SW 1271 (cell line): ENCODE measurements at regions not wholly inside any gene's neighbourhood (a gene's known extent, or its start where the extent isn't known, plus 50 kb on each side); places are given as distances from the start of the nearest gene placed in this dataset.
"Not testable (repeated sequence)": the region's sequence is repeated elsewhere in the genome, so short reads cannot be mapped to it uniquely, and the experiment has no call there.

Experiments used
- DNase-seq, 2 experiments: peaks; one replicate each; lab custom pipeline; 2025; lab: John Stamatoyannopoulos, UW

DNA sequence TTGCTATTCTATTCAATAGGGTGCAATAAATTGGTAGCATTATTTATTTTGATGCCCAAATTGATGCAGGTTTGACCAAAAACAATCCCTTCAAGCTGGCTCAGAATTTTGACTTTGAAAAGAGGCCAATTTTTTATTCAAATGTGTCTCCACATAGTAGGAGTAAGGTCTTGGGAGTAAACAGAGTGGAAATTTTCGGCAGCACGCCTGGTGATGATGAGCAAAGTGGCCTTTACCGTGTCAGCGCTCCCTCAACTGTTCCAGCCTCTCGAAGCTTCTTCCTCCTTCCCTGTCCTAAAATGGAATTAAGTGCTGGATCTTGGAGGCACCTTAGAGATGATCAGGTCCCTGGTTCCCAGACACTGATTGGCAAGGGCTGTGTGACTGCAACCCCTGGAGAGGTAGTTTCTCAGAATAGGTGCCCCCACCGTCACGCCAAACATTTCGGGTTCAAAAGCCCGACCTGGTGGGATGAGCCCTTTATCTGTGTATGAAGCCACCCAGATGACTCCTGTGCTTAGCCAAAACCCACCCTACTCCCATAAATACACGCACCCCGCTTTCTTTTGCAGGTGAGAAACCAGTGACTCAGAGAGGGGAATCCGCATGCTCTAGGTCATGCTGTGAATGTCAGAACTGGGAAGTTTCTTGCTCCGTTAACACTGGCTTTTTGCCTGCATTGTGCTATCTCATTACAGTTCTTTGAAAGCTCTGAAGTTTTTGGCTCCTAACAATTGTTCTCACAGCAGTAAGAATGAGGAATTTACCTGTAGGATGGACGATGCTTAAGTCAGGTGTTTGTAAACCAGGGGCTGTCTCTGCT lies 89.1 kb downstream of the CRYGS start:
- DNase-seq = no peak

DNA sequence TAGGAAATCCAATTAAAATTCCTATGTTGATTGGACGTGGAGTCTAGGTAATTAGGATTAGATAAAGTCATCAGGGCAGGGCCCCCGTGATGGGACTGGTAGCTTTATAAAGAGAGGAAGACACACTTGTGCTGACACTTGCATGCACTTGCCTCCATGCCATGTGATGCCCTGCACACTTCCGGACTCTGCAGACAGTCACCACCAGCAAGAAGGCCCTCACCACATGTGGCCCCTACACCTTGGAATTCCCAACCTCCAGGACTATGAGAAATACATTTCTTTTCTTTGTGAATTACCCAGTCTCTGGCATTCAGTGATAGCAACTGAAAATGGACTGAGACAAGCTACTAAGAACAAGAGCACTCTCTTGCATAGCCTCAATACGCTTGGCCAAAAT lies 90.6 kb downstream of the CRYGS start:
- DNase-seq = no peak

DNA sequence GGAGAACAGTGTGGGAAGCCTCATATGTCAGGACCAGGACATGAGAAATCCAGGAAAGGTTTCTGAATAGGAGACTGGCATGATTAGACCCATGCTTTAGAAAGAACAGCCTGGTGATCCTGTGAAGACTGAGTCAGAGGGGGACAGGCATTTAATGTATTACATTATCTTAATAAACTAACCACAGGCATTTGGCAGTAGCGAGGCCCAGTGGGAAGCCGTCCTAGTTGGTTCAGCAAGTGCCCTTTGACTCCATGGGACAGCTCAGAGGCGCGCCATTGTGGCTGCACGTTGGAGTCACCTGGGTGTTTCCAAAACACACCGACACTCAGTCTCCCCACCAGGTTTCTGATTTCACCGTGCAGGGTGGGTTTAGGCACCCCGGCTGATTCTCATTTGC lies 90.5 kb upstream of the DGKG start:
- DNase-seq = no peak

DNA sequence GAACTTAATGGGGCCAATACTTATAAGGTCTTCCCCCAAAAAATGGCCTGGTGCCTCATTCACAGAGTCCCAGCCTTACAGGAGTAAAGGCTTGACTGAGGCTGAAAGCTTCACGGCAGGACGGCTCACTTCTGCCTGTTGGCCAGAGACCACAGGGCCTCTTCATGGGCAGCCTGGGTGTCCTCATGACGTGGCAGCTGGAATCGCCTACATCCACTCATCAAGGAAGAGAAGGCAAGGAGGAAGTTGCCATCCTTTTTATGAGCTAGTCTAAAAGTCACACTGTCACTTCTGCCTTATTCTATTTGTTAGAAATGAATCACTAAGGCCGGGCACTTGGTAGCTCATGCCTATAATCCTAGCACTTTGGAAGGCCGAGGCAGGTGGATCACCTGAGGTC lies 89.3 kb upstream of the DGKG start:
- DNase-seq = no peak

DNA sequence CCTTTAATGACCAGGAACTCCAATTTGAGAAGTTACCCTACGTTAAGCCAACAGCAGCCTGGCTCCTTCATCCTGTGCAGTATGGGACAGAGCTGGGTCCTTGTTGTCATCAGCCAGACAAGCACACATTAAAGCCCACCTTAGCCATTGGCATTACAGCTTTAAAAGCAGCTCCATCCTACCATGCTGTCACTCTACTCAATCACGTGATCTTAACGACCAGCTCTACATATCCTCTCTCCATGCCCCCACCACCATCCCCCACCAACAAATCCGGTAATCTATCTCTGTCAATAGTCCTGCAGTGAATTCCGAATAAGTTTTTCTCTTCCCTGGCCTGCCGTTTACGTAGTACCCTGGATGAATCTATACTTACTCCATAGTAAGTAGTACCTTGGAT lies 82.9 kb upstream of the DGKG start:
- no peak for DNase-seq

DNA sequence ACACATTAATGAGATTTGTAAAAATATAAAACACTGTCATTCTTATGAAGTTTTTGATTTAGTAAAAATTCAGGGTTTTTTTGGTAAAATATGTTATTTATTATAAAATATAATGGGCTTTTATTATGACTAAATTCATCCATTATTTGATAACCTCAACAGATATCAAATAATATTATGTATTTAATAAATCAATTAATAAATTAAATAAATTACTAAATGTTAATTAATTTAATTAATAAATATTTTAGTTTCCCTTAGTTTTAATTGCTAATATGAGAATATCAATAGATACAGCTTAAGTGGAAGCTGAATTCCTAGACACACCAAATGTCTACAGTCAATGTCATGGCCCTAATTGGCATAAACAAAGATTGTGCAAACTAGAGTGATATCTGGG lies 82.3 kb upstream of the DGKG start:
- no peak for DNase-seq

DNA sequence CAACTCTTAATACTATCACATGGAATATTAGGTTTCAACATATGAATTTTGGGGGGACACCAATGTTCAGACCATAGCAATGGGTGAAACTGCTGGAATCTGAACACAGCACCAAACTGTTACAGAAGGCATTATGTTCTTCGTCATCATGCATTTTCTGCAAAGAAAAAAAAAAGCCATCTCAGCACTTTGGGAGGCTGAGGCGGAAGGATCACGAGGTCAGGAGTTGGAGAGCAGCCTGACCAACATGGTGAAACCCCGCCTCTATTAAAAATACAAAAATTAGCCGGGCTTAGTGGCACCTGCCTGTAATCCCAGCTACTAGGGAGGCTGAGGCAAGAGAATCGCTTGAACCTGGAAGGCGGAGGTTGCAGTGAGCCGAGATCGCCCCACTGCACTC lies 80.9 kb upstream of the DGKG start:
- DNase-seq = not testable (repeated sequence)

DNA sequence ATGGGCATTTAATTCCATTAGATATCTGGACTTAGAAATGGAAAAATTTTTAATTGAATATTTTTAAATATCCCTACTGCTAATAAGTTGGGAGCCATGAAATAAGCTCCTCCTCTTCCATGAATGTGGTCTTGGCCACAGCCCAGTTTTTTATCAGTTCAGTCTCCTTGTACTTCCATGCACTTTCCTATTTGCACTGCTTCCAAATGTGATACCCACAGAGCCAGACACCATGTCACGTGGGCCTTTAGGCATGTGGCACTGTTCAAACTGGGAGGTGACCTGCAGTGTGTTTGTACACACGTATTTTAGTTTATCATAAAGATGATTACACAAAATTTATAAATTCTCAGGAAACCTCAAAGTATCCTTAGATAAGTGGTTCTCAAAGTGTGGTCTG lies 80.1 kb upstream of the DGKG start:
- DNase-seq = no peak

DNA sequence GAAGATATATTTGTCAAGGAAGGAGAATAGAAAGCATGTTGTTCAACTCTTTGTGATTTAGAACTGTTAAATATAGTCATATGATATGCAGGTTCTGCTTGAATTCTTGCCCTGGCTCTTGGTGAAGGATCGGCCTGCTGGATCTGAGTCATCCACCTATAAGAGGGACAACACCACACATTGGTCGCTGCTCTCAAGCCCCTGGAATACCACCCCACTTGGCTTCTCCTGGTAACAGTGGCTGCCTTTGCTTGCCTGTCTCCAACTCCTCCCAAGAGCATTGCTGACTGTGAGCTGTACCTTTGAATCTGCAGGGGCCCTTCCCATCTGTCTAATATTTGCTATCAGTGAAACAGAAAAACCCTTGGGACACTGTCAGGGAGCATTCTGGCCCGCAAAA lies 78.9 kb upstream of the DGKG start:
- no peak for DNase-seq

DNA sequence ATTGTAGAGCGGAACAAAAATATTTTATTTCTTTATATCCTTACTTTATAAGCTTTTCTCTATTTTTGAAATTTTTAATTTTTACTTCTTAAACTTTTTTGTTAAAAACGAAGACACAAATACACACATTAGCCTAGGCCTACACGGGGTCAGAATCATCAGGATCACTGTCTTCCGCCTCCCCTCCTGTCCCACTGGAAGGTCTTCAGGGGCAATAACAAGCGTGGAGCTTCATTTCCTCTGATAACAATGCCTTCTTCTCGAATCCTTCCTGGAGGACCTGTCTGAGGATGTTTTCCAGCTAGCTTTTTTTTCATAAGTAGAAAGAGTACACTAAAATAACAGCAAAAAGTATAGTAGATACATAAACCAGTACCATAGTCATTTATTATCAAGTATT lies 77.7 kb upstream of the DGKG start:
- no peak for DNase-seq

DNA sequence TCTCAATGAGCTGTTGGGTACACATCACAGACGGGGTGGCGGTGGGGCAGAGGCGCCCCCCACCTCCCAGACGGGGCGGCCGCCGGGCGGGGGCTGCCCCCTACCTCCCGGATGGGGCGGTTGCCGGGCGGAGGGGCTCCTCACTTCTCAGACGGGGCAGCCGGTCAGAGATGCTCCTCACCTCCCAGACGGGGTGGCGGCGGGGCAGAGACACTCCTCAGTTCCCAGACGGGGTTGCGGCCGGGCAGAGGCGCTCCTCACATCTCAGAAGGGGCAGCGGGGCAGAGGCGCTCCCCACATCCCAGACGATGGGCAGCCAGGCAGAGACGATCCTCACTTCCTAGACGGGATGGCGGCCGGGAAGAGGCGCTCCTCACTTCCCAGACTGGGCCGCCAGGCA lies 73.3 kb upstream of the DGKG start:
- not testable (repeated sequence) for DNase-seq

DNA sequence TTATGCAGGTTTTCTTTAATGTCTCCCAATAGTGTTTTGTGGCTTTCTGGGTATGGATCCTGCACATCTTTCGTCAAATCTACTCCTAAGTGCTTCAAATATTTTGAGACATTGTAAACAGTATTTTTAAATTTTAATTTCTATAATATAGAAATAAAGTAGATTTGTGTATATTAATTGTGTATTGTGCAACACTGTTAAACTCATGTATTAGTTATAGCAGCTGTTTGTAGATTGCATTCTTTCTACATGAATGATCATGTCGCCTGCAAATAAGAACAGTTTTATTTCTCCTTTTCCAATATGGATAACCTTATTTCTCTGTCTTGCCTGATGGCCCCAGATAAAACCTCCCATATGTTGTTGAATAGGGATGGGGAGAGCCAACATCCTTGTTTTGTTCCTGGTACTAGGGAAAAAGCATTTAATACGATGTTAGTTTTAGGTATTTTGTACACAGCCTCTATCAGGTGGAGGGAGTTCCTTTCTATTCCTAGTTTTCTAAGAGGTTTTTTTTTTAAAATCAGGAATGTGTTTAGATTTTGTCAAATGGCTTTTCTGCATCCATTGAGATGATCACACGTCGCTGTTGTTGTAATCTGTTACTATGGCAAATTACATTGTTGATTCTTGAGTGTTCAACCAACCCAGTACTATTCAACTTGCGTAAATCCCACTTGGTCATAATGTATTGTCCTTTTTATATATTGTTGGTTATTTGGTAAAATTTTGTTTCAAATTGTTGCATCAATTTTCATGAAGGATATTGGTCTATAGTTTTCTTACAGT lies 71.1 kb upstream of the DGKG start:
- no peak for DNase-seq

DNA sequence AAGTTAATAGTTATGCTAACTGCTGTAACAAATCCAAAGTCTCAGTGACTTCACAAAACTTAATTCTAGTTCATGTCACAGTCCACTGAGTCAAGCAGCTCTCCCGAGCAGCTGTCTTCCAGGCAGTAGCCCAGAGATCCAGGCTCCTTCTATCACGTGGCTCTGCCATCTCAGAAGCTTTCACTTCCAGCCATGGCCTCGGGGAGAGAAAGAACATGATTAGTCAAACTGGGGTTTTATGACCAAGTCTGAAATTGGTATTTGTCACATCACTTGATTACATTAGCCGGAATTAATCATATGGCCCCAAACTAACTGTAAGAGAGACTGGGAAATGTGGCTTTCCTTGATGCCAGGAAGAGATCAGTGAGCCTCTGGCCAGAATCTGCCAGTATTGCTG lies 70.2 kb upstream of the DGKG start:
- DNase-seq = no peak

DNA sequence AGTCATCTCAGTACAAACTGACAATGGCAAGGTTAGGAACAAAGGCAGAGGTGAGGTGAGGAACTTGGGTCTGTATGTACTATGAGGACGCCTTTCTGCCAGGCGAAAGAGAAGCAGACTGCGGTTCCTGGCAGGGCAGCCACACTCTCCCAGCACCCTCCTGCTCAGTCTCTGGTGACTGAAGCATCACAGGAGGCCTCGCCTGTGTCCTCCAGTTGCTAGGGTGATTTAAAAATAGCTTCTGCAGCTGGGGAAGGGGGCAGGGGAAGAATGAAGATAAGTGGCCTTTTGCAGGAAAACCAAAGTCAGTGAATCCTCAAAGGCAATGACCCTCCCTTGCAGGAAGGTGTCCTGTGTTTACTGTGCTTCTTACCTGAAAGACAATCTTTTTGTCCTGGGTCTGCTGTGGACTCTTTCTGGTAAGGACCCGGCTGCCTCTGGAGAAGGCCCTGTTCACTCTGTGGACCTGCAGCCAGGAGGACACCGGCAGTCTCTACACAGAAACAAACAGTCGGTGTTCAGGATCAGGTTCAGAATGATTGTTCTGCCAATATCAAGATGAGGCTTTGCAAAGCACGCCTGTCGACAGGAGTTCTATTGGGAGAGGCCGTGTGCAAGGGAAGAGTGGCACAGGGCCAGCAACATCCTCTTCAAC lies 65.7 kb upstream of the DGKG start:
- DNase-seq = no peak

DNA sequence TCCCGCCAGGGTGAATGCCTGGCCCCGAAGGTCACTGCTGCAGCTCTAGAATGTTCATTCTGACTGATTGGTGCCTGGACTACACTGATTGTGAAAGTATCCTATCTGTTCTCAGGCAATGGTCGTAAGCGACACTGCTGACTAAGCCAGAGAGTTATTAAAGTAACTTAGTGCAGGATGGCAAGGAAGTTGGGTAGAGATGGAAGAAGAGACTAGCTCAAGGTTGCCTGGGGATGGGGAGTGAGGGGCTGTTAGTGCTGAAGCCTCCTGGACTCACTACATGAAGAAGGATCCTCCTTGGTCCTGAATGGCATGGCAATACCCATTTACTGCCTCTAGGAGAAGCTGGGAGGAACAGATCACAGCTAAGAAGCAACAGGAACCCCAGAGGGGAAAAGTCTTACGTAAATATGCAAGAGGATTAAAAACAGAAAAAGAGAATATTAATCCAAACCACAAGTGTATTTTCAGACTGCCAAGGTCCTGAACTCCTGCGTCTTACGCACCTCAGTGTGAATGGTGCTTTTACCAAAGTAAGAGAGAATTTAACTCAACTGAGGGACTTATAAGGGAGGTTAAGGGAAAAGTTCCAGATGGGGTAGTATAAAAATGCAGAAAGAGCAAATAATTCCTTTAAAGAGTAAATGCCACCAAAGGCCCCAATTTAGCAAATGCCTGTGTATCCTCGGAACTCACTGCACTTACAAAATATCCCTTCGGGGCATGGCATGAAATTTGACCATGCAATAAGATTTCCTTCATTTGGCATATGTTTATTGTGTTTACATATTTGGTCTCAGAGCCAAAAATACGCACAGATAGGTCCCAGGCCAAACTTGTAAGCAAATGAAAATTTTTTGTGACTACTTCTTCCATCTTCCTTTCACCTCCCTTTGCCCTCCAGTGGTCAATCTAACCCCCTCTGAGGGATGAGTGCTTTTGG lies 64.0 kb upstream of the DGKG start:
- DNase-seq = no peak

DNA sequence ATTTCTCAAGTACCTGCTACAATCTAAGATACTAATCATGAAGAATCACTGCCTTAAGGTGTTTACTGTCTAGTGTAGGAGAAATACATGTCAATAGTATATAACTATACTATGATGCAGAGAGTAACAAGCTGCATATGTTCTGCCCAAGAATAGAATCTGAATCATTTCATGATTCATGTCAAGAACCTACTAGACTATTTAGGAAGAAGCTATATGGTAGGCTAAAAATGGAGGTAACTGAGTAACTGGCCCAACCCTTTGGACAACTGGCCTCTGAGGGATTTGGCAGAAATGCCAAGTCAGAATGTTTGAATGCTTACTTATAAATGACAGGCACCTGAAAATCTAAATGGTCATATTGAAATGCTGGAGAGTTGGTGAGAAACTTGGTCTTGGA lies 59.9 kb upstream of the DGKG start:
- DNase-seq = no peak

DNA sequence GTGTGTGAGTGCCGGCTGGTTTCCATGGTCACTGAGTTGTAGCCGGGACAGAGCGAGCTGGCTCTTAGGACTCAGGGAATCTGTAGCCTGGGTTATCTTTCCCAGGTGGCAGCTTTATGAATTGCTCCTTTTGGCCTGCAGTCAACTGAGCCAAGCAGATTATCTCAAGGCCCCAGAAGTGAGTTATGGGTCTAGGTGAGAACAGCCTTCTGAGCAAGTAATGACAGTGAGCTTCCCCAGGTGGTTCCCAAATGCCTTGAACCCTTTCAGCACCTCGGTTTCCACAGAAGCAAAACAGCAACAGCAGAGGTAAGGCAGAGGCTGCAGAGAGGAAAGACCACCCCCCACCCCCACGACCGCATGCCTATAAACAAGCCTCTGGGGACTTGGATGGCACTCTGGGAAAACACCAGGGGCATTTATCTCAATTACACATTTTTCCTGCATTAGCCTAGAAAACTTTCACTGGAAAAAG lies 56.7 kb upstream of the DGKG start:
- no peak for DNase-seq

DNA sequence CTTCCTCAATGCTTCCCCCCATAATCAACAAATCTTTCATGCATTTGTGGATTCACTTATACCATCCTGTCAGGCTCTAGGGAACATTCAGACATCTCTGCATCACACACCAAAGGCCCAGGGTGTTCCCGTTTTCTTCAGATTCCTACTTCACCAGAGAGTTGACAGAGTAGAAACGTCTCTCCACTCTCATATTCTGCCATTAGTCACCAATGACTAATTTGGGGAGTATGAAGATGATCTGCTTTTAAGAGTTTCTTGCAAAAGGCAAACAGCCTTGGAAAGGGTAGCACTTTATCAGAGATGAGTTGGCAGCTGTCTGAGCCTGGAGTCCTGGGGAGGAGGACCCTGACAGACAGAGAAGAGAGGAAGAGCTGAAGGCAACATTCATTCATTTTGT lies 55.8 kb upstream of the DGKG start:
- peak in 1 of 2 experiments; percentile 36 for DNase-seq

DNA sequence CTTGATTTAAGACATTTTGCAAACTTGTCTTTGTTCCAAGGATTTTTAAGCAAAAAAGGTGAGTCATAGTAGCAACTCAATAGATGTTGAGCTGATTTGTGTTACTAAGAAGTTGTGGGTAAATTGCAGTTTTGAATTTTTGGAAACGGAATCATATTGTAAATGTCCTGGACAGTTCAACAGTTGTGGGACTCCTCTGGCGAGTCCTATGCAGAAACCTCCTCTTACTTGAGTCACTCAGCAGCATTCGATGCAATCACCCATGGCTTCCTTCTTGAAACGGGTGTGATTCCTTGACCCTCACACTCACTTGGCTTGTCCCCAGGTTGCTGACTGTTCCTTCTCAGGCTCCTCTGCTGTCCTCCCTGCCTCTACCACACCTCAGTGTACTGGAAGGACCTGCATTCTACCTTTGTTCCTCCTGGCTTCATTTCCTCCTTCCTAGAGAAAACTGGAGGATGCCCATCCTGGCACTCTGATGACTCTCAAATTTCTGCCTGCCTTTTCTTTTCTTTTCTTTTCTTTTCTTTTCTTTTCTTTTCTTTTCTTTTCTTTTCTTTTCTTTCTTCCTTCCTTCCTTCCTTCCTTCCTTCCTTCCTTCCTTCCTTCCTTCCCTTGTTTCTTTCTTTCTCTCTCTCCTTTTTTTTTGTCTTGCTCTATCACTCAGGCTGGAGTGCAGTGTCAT lies 52.8 kb upstream of the DGKG start:
- no peak for DNase-seq

DNA sequence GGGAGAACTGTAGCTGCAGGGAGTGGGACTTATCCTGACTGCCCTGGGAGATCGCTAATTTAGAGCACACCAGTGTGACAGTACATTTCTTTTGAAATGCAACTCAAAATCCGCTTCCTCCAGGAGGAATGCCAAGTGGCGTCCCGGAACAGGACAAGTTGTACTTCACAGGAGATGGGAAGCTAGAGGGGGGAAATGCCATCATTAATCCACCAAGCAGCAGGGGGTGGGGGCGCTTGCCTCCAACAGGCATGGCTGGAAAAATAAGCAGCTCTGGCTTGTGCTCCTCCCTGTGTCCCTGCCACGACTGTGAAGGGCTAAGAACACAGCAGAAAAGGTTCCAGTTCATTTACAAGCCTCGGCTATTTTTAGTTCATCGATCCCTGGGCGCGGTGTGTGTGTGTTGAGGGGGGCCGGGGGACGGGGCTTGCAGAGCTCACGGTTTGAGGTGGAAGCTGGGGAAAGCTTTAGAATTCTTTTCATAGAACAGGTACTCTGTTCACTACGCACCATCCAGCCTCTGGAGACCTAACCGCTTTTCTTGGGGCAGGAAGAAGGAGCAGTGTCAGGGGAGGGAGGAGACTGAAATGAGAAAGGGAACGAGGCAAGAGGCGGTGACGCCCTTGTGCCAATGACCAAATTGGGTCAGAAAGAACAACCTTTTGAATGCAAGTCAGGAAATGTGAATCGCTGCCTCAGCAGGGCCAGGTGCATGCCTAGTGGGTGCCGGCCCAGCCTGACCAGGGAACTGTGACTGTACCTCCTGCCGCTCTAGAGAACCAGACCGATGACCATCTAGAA lies 51.8 kb upstream of the DGKG start:
- DNase-seq = no peak
